ENCODE measurements at regions not wholly inside any gene's neighbourhood (a gene's known extent, or its start where the extent isn't known, plus 50 kb on each side); places are given as distances from the start of the nearest gene placed in this dataset.
"Not testable (repeated sequence)": the region's sequence is repeated elsewhere in the genome, so short reads cannot be mapped to it uniquely, and the experiment has no call there.

GRCh38 chr2:8327371-8328100 is 354.3 kb upstream of the ID2 start:
- TF ChIP-seq, protein P1, sequence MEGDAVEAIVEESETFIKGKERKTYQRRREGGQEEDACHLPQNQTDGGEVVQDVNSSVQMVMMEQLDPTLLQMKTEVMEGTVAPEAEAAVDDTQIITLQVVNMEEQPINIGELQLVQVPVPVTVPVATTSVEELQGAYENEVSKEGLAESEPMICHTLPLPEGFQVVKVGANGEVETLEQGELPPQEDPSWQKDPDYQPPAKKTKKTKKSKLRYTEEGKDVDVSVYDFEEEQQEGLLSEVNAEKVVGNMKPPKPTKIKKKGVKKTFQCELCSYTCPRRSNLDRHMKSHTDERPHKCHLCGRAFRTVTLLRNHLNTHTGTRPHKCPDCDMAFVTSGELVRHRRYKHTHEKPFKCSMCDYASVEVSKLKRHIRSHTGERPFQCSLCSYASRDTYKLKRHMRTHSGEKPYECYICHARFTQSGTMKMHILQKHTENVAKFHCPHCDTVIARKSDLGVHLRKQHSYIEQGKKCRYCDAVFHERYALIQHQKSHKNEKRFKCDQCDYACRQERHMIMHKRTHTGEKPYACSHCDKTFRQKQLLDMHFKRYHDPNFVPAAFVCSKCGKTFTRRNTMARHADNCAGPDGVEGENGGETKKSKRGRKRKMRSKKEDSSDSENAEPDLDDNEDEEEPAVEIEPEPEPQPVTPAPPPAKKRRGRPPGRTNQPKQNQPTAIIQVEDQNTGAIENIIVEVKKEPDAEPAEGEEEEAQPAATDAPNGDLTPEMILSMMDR (IDR thresholded peaks at IDR 0.05; ENCODE audit: control insufficient read depth, extremely low read depth, insufficient read depth) = no peak
- no peak for DNase-seq (ENCODE audit: low read depth)

DNA sequence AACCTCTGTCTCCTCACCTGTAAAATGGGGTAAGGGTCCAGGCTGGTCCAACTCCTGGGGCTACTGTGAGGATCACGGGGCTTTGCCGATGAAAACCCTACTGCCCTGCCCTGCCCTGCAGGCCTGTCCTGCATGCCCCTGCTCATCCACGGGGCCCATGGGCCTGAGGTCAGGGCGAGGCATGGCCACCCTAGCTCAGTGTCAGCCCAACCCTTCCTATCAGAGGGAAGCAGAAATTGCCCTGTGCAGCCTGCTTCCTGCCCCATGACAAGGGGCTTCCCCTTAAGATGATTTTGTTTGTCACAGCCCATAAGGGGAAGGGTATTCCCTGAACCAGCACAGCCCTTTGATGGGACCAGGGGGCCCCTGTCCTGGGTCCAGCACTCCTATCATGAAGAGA is 353.6 kb upstream of the ID2 start:
- no peak for DNase-seq (ENCODE audit: low read depth)
- TF ChIP-seq, protein P1 (IDR thresholded peaks at IDR 0.05; ENCODE audit: control insufficient read depth, extremely low read depth, insufficient read depth) = no peak
- no peak overlapping the region for H3K4me3 ChIP-seq (ENCODE audit: low read depth, low read length)

More at GRCh38 chr2:8327371-8328100, 354.3 kb upstream of the ID2 start:
- H3K4me3 ChIP-seq (ENCODE audit: low read depth, low read length) = no peak overlapping the region

- TF ChIP-seq, protein P1 (IDR thresholded peaks at IDR 0.05; ENCODE audit: control insufficient read depth, extremely low read depth, insufficient read depth) = no peak
- no peak for DNase-seq (ENCODE audit: low read depth)
- H3K4me3 ChIP-seq (ENCODE audit: low read depth, low read length) = no peak overlapping the region
Measured at GRCh38 chr2:8329660-8330622, 351.9 kb upstream of the ID2 start.

- DNase-seq (ENCODE audit: low read depth) = no peak
- no peak overlapping the region for H3K4me3 ChIP-seq (ENCODE audit: low read depth, low read length)
- TF ChIP-seq, protein P1 (IDR thresholded peaks at IDR 0.05; ENCODE audit: control insufficient read depth, extremely low read depth, insufficient read depth) = no peak
Measured at GRCh38 chr2:8331068-8331467, 350.8 kb upstream of the ID2 start.

DNA sequence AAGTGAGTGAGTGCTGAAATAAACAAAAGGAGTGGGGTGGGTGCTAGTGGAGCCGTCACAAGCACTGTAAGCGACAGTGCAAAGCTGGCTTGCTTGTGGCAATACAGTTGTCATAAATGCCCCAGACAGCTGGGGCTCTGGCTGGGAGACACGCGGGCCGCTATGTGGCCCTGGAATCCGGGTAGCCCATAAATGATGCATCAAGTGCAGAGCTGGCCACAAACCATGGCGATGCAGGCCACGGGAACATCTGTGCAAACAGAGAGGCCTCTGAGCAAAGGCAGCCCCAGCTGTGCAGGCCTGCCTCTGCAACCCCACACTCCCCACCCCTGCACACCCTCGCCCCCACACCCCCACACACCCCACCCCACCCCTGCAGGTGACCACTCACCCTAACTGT is 349.2 kb upstream of the ID2 start:
- TF ChIP-seq, protein P1 (IDR thresholded peaks at IDR 0.05; ENCODE audit: control insufficient read depth, extremely low read depth, insufficient read depth) = no peak
- H3K4me3 ChIP-seq (ENCODE audit: low read depth, low read length) = no peak overlapping the region
- DNase-seq (ENCODE audit: low read depth) = no peak

- H3K4me3 ChIP-seq (ENCODE audit: low read depth, low read length) = no peak overlapping the region
- TF ChIP-seq, protein P1 (IDR thresholded peaks at IDR 0.05; ENCODE audit: control insufficient read depth, extremely low read depth, insufficient read depth) = no peak
- DNase-seq (ENCODE audit: low read depth) = no peak
Measured at GRCh38 chr2:8333177-8333831, 348.6 kb upstream of the ID2 start.

DNA sequence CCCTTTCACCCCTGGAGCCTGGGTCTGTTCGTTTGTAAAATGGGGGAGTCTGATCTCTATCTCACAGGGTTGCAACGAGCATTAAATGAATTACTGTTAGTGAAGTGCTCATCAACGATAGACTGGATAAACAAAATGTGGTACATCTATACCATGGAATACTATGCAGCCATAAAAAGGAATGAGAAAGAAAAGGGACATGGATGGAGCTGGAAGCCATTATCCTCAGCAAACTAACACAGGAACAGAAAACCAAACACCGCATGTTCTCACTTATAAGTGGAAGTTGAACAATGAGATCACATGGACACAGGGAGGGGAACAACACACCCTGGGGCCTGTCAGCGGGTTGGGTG is 348.0 kb upstream of the ID2 start:
- H3K4me3 ChIP-seq (ENCODE audit: low read depth, low read length); DNase-seq (ENCODE audit: low read depth): not testable (repeated sequence)
